DMS 273 treated with DMSO at 0.1 percent for 48 hours (cell line): ENCODE measurements at regions not wholly inside any gene's neighbourhood (a gene's known extent, or its start where the extent isn't known, plus 50 kb on each side); places are given as distances from the start of the nearest gene placed in this dataset.

Source experiments
- DNase-seq: peaks from one replicate; lab custom pipeline; 2025; lab: John Stamatoyannopoulos, UW

GRCh38 chr17:79150035-79150733 lies 75.6 kb downstream of the ENGASE start:
- DNase-seq, result no peak

GRCh38 chr17:79148584-79148983 lies 74.0 kb downstream of the ENGASE start:
- no peak for DNase-seq

GRCh38 chr17:79147746-79148506 lies 73.3 kb downstream of the ENGASE start:
- no peak for DNase-seq

GRCh38 chr17:79146562-79146961 lies 71.9 kb downstream of the ENGASE start:
- DNase-seq, result no peak

GRCh38 chr17:79145548-79145947 lies 70.9 kb downstream of the ENGASE start:
- DNase-seq, result no peak

- no peak for DNase-seq
Observed at GRCh38 chr17:79144133-79144532, 69.5 kb downstream of the ENGASE start.

- DNase-seq, result no peak
Observed at GRCh38 chr17:79142375-79142774, 67.8 kb downstream of the ENGASE start.

GRCh38 chr17:79141578-79142355 lies 67.1 kb downstream of the ENGASE start:
- no peak for DNase-seq

GRCh38 chr17:79138826-79139225 lies 64.2 kb downstream of the ENGASE start:
- no peak for DNase-seq

- no peak for DNase-seq
Observed at GRCh38 chr17:79137789-79138165, 63.2 kb downstream of the ENGASE start.

- DNase-seq, result no peak
Observed at GRCh38 chr17:79137015-79137788, 62.6 kb downstream of the ENGASE start.

- no peak for DNase-seq
Observed at GRCh38 chr17:79136596-79136995, 62.0 kb downstream of the ENGASE start.
